ENCODE measurements at regions not wholly inside any gene's neighbourhood (a gene's known extent, or its start where the extent isn't known, plus 50 kb on each side); places are given as distances from the start of the nearest gene placed in this dataset.

DNA sequence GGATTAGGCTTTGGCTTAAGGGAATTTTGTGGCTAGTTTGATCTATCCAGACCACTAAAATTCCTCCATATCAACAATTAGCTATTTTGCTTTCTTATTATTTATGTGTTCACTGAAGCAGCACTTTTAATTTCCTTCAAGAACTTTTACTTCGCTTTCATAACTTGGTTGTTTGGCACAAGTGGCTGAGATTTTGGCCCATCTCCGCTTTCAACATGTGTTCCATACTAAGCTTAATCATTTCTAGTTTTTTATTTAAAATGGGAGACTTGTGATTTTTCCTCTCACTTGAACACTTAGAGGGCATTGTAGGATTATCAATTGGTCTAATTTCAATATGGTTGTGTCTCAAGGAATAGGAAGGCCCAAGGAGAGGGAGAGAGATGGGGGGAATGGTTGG, 102.4 kb upstream of the HSF2 start:
- H3K36me3 ChIP-seq = no peaks in the 10 kb centered on the region
- no peak overlapping the region for H3K4me3 ChIP-seq (ENCODE audit: low read depth, low read length)
- DNase-seq = no peak
- TF ChIP-seq CTCF (IDR thresholded peaks at IDR 0.05; ENCODE audit: low read depth, low read length) = no peak
- no peak overlapping the region for H3K27ac ChIP-seq
- H3K27me3 ChIP-seq (ENCODE audit: insufficient read depth, low read depth, severe bottlenecking) = no peaks in the 10 kb centered on the region
- no peaks in the 10 kb centered on the region for H3K9me3 ChIP-seq (ENCODE audit: severe bottlenecking)

DNA sequence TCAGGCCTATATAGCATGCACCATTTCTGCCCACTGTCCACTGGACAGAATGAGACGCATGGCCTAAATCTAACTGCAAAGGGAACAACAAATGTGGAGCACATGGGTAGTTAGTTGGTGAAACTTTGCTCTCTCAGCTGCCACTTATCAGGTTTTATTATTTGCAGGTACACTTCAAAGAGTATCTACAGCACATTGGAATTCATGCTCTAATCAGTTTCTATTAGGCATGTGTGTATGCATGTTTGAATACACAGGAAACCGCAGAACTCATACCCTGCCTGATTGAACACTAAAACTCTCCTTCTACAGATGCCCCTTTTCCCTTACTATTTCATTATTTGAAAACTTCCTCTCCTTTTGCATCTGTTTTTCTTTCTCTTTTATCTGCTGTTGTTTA, 97.4 kb upstream of the HSF2 start:
- no peak overlapping the region for H3K27ac ChIP-seq
- no peak for TF ChIP-seq CTCF (IDR thresholded peaks at IDR 0.05; ENCODE audit: low read depth, low read length)
- no peaks in the 10 kb centered on the region for H3K36me3 ChIP-seq
- no peak overlapping the region for H3K4me3 ChIP-seq (ENCODE audit: low read depth, low read length)
- no peaks in the 10 kb centered on the region for H3K9me3 ChIP-seq (ENCODE audit: severe bottlenecking)
- no peak for DNase-seq
- no peaks in the 10 kb centered on the region for H3K27me3 ChIP-seq (ENCODE audit: insufficient read depth, low read depth, severe bottlenecking)

GRCh38 chr6:122307577-122307976, 91.9 kb upstream of the HSF2 start:
- Histone ChIP-seq H3K4me3 (ENCODE audit: low read depth, low read length) (no peak overlapping the region), H3K9me3 (ENCODE audit: severe bottlenecking) (no peaks in the 10 kb centered on the region), H3K27ac (no peak overlapping the region), H3K27me3 (ENCODE audit: insufficient read depth, low read depth, severe bottlenecking) (no peaks in the 10 kb centered on the region), H3K36me3 (no peaks in the 10 kb centered on the region)
- DNase-seq = no peak
- no peak for TF ChIP-seq CTCF (IDR thresholded peaks at IDR 0.05; ENCODE audit: low read depth, low read length)

- no peak for DNase-seq
- H3K27ac ChIP-seq = no peak overlapping the region
Observed at GRCh38 chr6:122308074-122308473, 91.4 kb upstream of the HSF2 start.

DNA sequence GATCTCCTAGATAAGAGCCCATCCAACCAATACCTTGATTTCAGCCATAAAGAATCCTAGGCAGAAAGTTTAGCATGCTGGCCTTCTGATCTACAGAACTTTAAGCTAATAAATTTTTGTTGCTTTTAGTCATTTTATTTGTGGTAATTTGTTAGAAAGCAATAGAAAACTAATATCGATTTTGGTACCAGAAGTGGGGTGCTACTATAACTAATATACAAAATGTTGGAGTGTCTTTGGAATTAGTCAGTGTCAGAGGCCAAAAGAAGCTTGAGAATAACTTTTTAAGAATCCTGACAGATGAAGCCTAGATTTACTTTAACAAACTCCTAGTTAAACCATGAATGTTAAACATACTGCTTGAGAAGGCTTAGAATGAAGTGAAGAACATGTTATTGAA, 83.6 kb upstream of the HSF2 start:
- no peak overlapping the region for H3K27ac ChIP-seq
- H3K27me3 ChIP-seq (ENCODE audit: insufficient read depth, low read depth, severe bottlenecking) = no peaks in the 10 kb centered on the region
- H3K36me3 ChIP-seq = no peaks in the 10 kb centered on the region
- H3K4me3 ChIP-seq (ENCODE audit: low read depth, low read length) = no peak overlapping the region
- no peak for TF ChIP-seq CTCF (IDR thresholded peaks at IDR 0.05; ENCODE audit: low read depth, low read length)
- DNase-seq = no peak
- H3K9me3 ChIP-seq (ENCODE audit: severe bottlenecking) = no peaks in the 10 kb centered on the region

More at GRCh38 chr6:122308074-122308473, 91.4 kb upstream of the HSF2 start:
- Histone ChIP-seq H3K27me3 (ENCODE audit: insufficient read depth, low read depth, severe bottlenecking) (no peaks in the 10 kb centered on the region), H3K9me3 (ENCODE audit: severe bottlenecking) (no peaks in the 10 kb centered on the region), H3K36me3 (no peaks in the 10 kb centered on the region), H3K4me3 (ENCODE audit: low read depth, low read length) (no peak overlapping the region)
- no peak for TF ChIP-seq CTCF (IDR thresholded peaks at IDR 0.05; ENCODE audit: low read depth, low read length)

GRCh38 chr6:122322824-122323223, 76.6 kb upstream of the HSF2 start:
- DNase-seq = no peak
- Histone ChIP-seq H3K36me3 (no peaks in the 10 kb centered on the region), H3K27me3 (ENCODE audit: insufficient read depth, low read depth, severe bottlenecking) (no peaks in the 10 kb centered on the region), H3K9me3 (ENCODE audit: severe bottlenecking) (no peaks in the 10 kb centered on the region), H3K27ac (no peak overlapping the region), H3K4me3 (ENCODE audit: low read depth, low read length) (no peak overlapping the region)
- no peak for TF ChIP-seq CTCF (IDR thresholded peaks at IDR 0.05; ENCODE audit: low read depth, low read length)

All from WERI-Rb-1 (cell line).